ENCODE measurements at regions not wholly inside any gene's neighbourhood (a gene's known extent, or its start where the extent isn't known, plus 50 kb on each side); places are given as distances from the start of the nearest gene placed in this dataset.

DNA sequence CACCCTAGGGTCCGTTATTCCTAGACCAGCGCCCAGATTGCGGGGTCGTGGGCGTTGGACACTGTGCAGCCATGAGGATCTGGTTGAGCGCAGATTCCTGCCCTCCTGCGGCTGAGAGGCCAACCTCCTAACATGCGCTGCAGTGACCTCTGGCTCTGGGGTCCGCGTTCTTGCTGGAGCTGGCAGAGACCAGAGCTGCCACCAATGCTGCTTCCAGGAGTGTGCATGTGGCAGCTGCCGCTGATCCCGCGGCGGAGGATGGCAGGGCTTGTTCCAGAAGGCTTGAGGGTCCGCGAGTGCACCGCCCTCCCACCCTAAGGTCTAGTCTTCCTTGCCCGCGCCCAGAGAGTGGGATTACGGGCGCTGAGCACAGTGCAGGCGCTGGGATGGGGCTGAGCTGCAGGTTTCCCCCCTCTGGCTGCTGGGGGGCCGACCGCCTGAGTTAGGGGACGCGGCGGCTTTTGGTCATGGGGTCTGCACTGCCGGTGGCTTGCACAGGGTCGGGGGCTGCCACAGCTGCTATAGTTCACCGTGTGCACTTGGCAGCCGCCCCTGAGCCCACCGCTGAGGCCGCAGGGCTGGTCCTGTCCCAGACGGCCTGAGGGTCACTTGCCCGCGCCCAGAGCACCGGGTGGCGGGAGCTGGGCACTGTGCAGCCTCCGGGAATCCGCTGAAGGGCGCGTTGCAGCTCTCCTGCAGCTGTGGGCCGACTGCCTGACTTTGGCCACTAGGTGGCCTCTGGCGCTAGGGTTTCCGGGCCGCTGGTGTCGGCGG is 145.9 kb downstream of the CCDC74A start:
- TF ChIP-seq, protein P1, sequence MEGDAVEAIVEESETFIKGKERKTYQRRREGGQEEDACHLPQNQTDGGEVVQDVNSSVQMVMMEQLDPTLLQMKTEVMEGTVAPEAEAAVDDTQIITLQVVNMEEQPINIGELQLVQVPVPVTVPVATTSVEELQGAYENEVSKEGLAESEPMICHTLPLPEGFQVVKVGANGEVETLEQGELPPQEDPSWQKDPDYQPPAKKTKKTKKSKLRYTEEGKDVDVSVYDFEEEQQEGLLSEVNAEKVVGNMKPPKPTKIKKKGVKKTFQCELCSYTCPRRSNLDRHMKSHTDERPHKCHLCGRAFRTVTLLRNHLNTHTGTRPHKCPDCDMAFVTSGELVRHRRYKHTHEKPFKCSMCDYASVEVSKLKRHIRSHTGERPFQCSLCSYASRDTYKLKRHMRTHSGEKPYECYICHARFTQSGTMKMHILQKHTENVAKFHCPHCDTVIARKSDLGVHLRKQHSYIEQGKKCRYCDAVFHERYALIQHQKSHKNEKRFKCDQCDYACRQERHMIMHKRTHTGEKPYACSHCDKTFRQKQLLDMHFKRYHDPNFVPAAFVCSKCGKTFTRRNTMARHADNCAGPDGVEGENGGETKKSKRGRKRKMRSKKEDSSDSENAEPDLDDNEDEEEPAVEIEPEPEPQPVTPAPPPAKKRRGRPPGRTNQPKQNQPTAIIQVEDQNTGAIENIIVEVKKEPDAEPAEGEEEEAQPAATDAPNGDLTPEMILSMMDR (conservative IDR thresholded peaks at IDR 0.05 in 1 of 2, IDR thresholded peaks at IDR 0.05 in 1 of 2; ENCODE audit: low read depth in 1 of 2, low read length in 2 of 2) = peak; percentile 77
- TF ChIP-seq EZH2 (IDR thresholded peaks at IDR 0.05; ENCODE audit: low read length, missing control alignments) = no peak

Data from fibroblast of lung (primary cell).